HEK293 (cell line): ENCODE measurements at regions not wholly inside any gene's neighbourhood (a gene's known extent, or its start where the extent isn't known, plus 50 kb on each side); places are given as distances from the start of the nearest gene placed in this dataset.
A peak's percentile ranks its signal among the peaks of the same experiment; 100 is the strongest.

Source experiments
- CTCF ChIA-PET: fragments of 350-600 bp; formaldehyde crosslinking; extraction: SDS; loops from one replicate; lab custom pipeline; 2021; ENCODE audit warnings: antibody characterized with exemption; lab: Yijun Ruan, JAX
- POLR2A ChIA-PET: fragments of 300-600 bp; formaldehyde crosslinking; extraction: SDS; loops from one replicate; lab custom pipeline; 2020; ENCODE audit warnings: antibody characterized with exemption, inconsistent platforms; lab: Yijun Ruan, JAX
- H3K27ac ChIP-seq: fragments of 200-500 bp; sonication (Bioruptor generic); 2 replicates; pipeline ENCODE4 v1.5.1; 2014; ENCODE audit warnings: low read depth, low read length, control low read depth, inconsistent platforms; ENCODE audit errors: extremely low read depth
- H3K36me3 ChIP-seq, 2 experiments: fragments of 200-500 bp in 1 of 2; sonication (Bioruptor generic) in 1 of 2; 1 replicate in 1 of 2; 2 replicates in 1 of 2; pipeline ENCODE4 v1.5.1; 2014 to 2017; ENCODE audit warnings: inconsistent platforms in 2 of 2, low read length in 2 of 2; ENCODE audit not compliant: control insufficient read depth in 2 of 2, insufficient read depth in 1 of 2
- H3K4me1 ChIP-seq: fragments of 200-500 bp; sonication (Bioruptor generic); 2 replicates; pipeline ENCODE4 v1.5.1; 2014; ENCODE audit warnings: mild to moderate bottlenecking, low read length, inconsistent platforms; ENCODE audit not compliant: control insufficient read depth, insufficient read depth
- H3K4me3 ChIP-seq: 2 replicates; pipeline ENCODE4 v1.5.1; 2011; ENCODE audit warnings: low read depth, mild to moderate bottlenecking, control low read depth, low read length, moderate library complexity
- H3K9me3 ChIP-seq: fragments of 200-500 bp; sonication (Bioruptor generic); 2 replicates; pipeline ENCODE4 v1.5.1; 2014; ENCODE audit warnings: low read depth, low read length, inconsistent platforms; ENCODE audit not compliant: control insufficient read depth, insufficient read depth
- FEZF1 ChIP-seq: fragments of 450-650 bp; formaldehyde crosslinking; IDR thresholded peaks from 2 replicates; pipeline ENCODE4 v1.5.1; 2016; ENCODE audit warnings: missing biosample characterization, missing genetic modification characterization
- INSM2 ChIP-seq: fragments of 450-650 bp; formaldehyde crosslinking; IDR thresholded peaks from 2 replicates; pipeline ENCODE4 v1.5.1; 2016; ENCODE audit warnings: missing biosample characterization, missing genetic modification characterization
- OSR2 ChIP-seq: fragments of 450-650 bp; formaldehyde crosslinking; IDR thresholded peaks from 2 replicates; pipeline ENCODE4 v1.5.1; 2016; ENCODE audit warnings: missing biosample characterization, missing genetic modification characterization
- PBX3 ChIP-seq: sonication (generic); formaldehyde crosslinking; IDR thresholded peaks from 2 replicates; pipeline ENCODE4 v1.8.1; 2022; ENCODE audit warnings: mild to moderate bottlenecking, moderate library complexity, missing genetic modification reagents
- ZBTB21 ChIP-seq: fragments of 450-650 bp; formaldehyde crosslinking; IDR thresholded peaks from 2 replicates; pipeline ENCODE4 v1.5.1; 2017; ENCODE audit warnings: missing biosample characterization, missing genetic modification characterization
- ZBTB48 ChIP-seq: fragments of 450-650 bp; formaldehyde crosslinking; IDR thresholded peaks from 2 replicates; pipeline ENCODE4 v1.5.1; 2016; ENCODE audit warnings: missing biosample characterization, missing genetic modification characterization
- ZBTB7A ChIP-seq: fragments of 450-650 bp; formaldehyde crosslinking; IDR thresholded peaks from 2 replicates; pipeline ENCODE4 v1.5.1; 2016; ENCODE audit warnings: low read depth, missing biosample characterization, missing genetic modification characterization
- ZEB2 ChIP-seq: fragments of 450-650 bp; formaldehyde crosslinking; IDR thresholded peaks from 2 replicates; pipeline ENCODE4 v1.5.1; 2016; ENCODE audit warnings: missing biosample characterization, missing genetic modification characterization
- ZIC2 ChIP-seq: fragments of 450-650 bp; formaldehyde crosslinking; IDR thresholded peaks from 2 replicates; pipeline ENCODE4 v1.5.1; 2016; ENCODE audit warnings: missing biosample characterization, missing genetic modification characterization
- ZNF335 ChIP-seq: fragments of 450-650 bp; formaldehyde crosslinking; conservative IDR thresholded peaks from 2 replicates; pipeline ENCODE4 v1.5.1; 2016; ENCODE audit warnings: missing biosample characterization, missing genetic modification characterization
- ZNF341 ChIP-seq: fragments of 450-650 bp; formaldehyde crosslinking; IDR thresholded peaks from 2 replicates; pipeline ENCODE4; 2016; ENCODE audit warnings: low read depth, missing biosample characterization, missing genetic modification characterization
- ZNF394 ChIP-seq: fragments of 450-650 bp; formaldehyde crosslinking; IDR thresholded peaks from 2 replicates; pipeline ENCODE4 v1.5.1; 2016; ENCODE audit warnings: missing biosample characterization, missing genetic modification characterization, mild to moderate bottlenecking, moderate library complexity, borderline replicate concordance
- ZNF488 ChIP-seq: fragments of 450-650 bp; formaldehyde crosslinking; IDR thresholded peaks from 2 replicates; pipeline ENCODE4 v1.5.1; 2016; ENCODE audit warnings: missing biosample characterization, missing genetic modification characterization
- ZNF529 ChIP-seq: fragments of 450-650 bp; formaldehyde crosslinking; IDR thresholded peaks from 2 replicates; pipeline ENCODE4 v1.5.1; 2017; ENCODE audit warnings: missing genetic modification characterization, missing biosample characterization; ENCODE audit not compliant: insufficient replicate concordance
- ZNF558 ChIP-seq: fragments of 450-650 bp; formaldehyde crosslinking; IDR thresholded peaks from 2 replicates; pipeline ENCODE4 v1.5.1; 2016; ENCODE audit warnings: missing biosample characterization, missing genetic modification characterization
- ZNF658 ChIP-seq: fragments of 450-650 bp; formaldehyde crosslinking; IDR thresholded peaks from 2 replicates; pipeline ENCODE4; 2016; ENCODE audit warnings: missing biosample characterization, missing genetic modification characterization
- ZNF843 ChIP-seq: fragments of 450-650 bp; formaldehyde crosslinking; IDR thresholded peaks from 2 replicates; pipeline ENCODE4 v1.5.1; 2016; ENCODE audit warnings: missing biosample characterization, missing genetic modification characterization
- TF ChIP-seq, protein P1 (sequence below): fragments of 450-650 bp; formaldehyde crosslinking; IDR thresholded peaks from 2 replicates; pipeline ENCODE4 v1.5.1; 2016; ENCODE audit warnings: missing biosample characterization, missing genetic modification characterization, low read depth

GRCh38 chr11:15830741-15831428 is 525.5 kb downstream of the SOX6 start (continued):
- TF ChIP-seq INSM2 (no peak), PBX3 (no peak)

- TF ChIP-seq ZNF394 (tag by site-specific recombination) (0 out of 2 replicates have a peak, but pooled peaks have one; percentile 17), OSR2 (peak; percentile 40; the same call in 1 of the 2 replicates), ZNF558 (tag by site-specific recombination) (peak; percentile 48; the same call in 1 of the 2 replicates), FEZF1 (tag by site-specific recombination) (peak; percentile 94), ZNF529 (no peak), ZNF335 (tag by site-specific recombination) (peak; percentile 58), ZNF341 (tag by site-specific recombination) (no peak), ZNF843 (tag by site-specific recombination) (0 out of 2 replicates have a peak, but pooled peaks have one; percentile 33), ZBTB48 (0 out of 2 replicates have a peak, but pooled peaks have one; percentile 14), ZEB2 (tag by site-specific recombination) (no peak), ZBTB7A (no peak), ZIC2 (tag by site-specific recombination) (peak; percentile 74), ZNF658 (no peak), ZBTB21 (tag by site-specific recombination) (peak; percentile 78)
- TF ChIP-seq, protein P1, sequence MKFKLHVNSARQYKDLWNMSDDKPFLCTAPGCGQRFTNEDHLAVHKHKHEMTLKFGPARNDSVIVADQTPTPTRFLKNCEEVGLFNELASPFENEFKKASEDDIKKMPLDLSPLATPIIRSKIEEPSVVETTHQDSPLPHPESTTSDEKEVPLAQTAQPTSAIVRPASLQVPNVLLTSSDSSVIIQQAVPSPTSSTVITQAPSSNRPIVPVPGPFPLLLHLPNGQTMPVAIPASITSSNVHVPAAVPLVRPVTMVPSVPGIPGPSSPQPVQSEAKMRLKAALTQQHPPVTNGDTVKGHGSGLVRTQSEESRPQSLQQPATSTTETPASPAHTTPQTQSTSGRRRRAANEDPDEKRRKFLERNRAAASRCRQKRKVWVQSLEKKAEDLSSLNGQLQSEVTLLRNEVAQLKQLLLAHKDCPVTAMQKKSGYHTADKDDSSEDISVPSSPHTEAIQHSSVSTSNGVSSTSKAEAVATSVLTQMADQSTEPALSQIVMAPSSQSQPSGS (tag by site-specific recombination), result peak; percentile 67; the same call in 1 of the 2 replicates
- H3K9me3 ChIP-seq, result no peaks in the 10 kb centered on the region
- H3K4me1 ChIP-seq, result no peaks in the 10 kb centered on the region
- POLR2A ChIA-PET, result no interaction called here
- H3K4me3 ChIP-seq, result no peak overlapping the region
- no peak overlapping the region for H3K27ac ChIP-seq
- CTCF ChIA-PET, result interaction anchor here (0.6 to 1.8 kb wide), 4 partner anchors 8 to 20 kb away, joined by 3 to 8 read pairs (median 4); no protein-coding TSS in a partner anchor
- no peaks in the 10 kb centered on the region for H3K36me3 ChIP-seq
These were observed 520.4 kb downstream of the SOX6 start for GRCh38 chr11:15835788-15836411.

DNA sequence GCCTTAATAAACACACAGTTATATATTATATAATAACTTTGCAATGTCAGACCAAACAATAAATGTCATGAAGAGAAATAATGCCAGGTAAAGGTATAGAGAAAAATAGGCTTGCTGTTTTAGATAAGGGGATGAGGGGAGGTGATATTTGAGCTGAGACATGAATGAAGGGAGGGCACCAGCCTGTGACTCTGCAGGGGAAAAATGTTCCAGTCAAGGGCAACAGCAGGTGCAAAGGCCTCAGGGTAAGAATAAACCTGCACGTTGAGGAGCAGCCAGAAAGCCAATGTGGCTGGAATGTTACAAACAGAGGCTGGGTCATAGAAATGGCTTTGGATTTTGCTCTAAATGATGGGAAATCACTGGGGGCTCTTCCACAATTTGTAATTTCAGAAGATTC is 519.6 kb downstream of the SOX6 start:
- no peaks in the 10 kb centered on the region for H3K9me3 ChIP-seq
- no peaks in the 10 kb centered on the region for H3K4me1 ChIP-seq
- no peak overlapping the region for H3K27ac ChIP-seq
- CTCF ChIA-PET, result interaction anchor here (1.0 to 1.2 kb wide), 2 partner anchors 16 to 777 kb away, joined by 3 read pairs; no protein-coding TSS in a partner anchor
- H3K36me3 ChIP-seq, result no peaks in the 10 kb centered on the region
- no peak overlapping the region for H3K4me3 ChIP-seq
- POLR2A ChIA-PET, result no interaction called here
- TF ChIP-seq ZNF488 (tag by site-specific recombination), result no peak
